Right cardiac atrium (tissue), 5 donors: ENCODE measurements at regions not wholly inside any gene's neighbourhood (a gene's known extent, or its start where the extent isn't known, plus 50 kb on each side); places are given as distances from the start of the nearest gene placed in this dataset.

ENCODE experiments used
- ATAC-seq, 2 donors: fragments of 200-7000 bp; cut with Tn5 transposase; one replicate each; pipeline versions ENCODE4 v1.8.0 to v1.9.1; 2020; ENCODE audit warnings: moderate library complexity in 2 of 2, mild to moderate bottlenecking in 1 of 2
- DNase-seq, 3 donors: peaks; one replicate each; pipeline ENCODE4 v3.0.0-alpha.2; 2020
- H3K27ac ChIP-seq: one replicate; pipeline ENCODE4 v1.5.1; 2013; ENCODE audit warnings: mild to moderate bottlenecking, low read length, control low read depth, moderate library complexity
- H3K27me3 ChIP-seq: one replicate; pipeline ENCODE4 v1.6.1; 2013; ENCODE audit not compliant: control insufficient read depth, insufficient read depth
- H3K4me1 ChIP-seq: one replicate; pipeline ENCODE4 v1.6.1; 2013; ENCODE audit warnings: low read length; ENCODE audit not compliant: control insufficient read depth, insufficient read depth
- H3K4me3 ChIP-seq: one replicate; pipeline ENCODE4 v1.5.1; 2013; ENCODE audit warnings: low read length, control low read depth
- H3K9me3 ChIP-seq: one replicate; pipeline ENCODE4 v1.6.1; 2013; ENCODE audit warnings: low read length; ENCODE audit not compliant: control insufficient read depth
- WGBS: extraction: QIAGEN DNeasy Blood & Tissue Kit; methylation state at CpG from one replicate; pipeline ENCODE4 v1.1.7; 2013; 5-methylcytosine and 5-hydroxymethylcytosine counted together
- intact Hi-C, 4 donors: fragments of 100-400 bp; cut with DNase I; formaldehyde crosslinking; loops; one replicate each; pipeline versions ENCODE4 v1.11.0 to v1.14.0; 2022 to 2023
- donor health status: healthy with polysubstance abuse.
- donor health status: DM: no; HTN: yes; CAD: no.
- donor health status: DM: no; HTN: no; CAD: no.
- donor health status: DM: no; HTN: yes; CAD: no; lungs with severe emphysema.
- donor health status: DM: yes; HTN: yes; CAD: no.

GRCh38 chr11:16421826-16422225 is 65.5 kb upstream of the SOX6 start:
- intact Hi-C loops = no loop called here
- no peak for DNase-seq
- H3K27ac ChIP-seq = no peak overlapping the region
- H3K9me3 ChIP-seq = no peaks in the 10 kb centered on the region
- WGBS = 86% methylated on average over 2 of the region's 2 CpGs
- no peaks in the 10 kb centered on the region for H3K27me3 ChIP-seq
- peaks cover 3% of the 10 kb centered on the region for H3K4me1 ChIP-seq
- ATAC-seq = no peak
- H3K4me3 ChIP-seq = no peak overlapping the region

DNA sequence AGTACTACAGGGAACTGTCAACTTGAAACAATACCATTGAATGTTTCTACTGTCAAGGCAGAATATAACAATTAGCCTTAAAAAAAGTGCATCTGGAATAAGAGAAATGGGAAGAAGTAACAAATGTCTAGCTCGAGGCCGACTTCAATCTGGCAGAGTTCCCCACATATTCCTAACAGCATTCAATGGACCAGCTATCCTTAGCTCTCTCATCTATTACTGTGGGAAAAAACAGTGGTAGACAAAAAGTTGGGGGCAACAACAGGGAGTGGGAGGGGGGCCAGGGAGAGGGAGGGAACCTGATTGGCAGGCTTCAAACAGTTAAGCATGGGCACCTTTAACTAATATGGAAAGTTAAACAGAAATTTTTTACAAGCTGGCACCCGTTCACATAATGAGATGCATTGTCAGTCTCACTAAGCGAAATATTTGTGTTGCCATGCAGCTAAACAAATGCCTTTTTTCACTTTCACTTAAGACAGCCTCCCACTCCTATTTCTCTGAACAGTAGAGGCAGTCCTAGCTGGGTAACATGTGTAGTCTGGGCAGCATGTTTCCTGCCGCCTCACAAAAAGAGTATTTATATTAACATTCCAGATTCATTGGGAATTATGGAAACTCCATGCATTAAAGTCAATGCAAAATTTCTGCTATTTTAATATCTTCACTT is 62.2 kb upstream of the SOX6 start:
- Histone ChIP-seq H3K4me3 (no peak overlapping the region), H3K4me1 (peaks cover 3% of the 10 kb centered on the region), H3K27ac (no peak overlapping the region), H3K9me3 (no peaks in the 10 kb centered on the region), H3K27me3 (no peaks in the 10 kb centered on the region)
- 67% methylated on average over 5 of the region's 5 CpGs for WGBS
- ATAC-seq (no peak), DNase-seq (no peak)
- intact Hi-C loops = no loop called here

DNA sequence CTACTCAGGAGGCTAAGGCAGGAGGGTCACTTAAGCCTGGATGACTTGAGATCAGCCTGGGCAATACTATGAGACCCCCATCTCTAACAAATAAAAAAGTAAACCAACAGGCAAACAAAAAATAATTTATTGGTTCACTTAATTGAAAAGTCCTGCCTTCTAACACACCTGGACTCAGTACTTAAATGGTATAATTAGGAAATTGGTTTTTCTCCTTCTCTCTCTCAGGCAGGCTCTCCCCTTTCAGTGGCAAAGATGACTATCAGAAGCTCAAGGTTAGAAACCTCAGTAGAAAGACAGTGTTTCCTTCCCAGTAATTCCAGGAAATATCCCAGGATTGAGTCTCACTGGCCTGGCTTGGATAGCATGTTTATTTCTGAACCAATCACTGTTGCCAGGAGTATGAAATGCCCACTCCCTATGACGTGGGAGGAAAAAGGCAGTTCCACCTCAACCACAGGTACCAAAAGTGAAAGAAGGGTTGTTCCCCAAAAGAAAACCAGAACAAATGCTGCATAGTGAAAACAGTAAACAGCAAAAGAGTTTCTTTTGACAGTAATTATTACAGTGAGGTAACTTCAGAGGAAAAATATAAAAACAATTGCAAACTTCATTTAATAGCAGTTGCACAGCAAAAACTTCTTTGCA is 56.3 kb upstream of the SOX6 start:
- Histone ChIP-seq H3K4me1 (peaks cover 3% of the 10 kb centered on the region), H3K9me3 (no peaks in the 10 kb centered on the region), H3K4me3 (no peak overlapping the region), H3K27ac (no peak overlapping the region), H3K27me3 (no peaks in the 10 kb centered on the region)
- no peak for DNase-seq
- no peak for ATAC-seq
- WGBS = 51% methylated on average over 1 of the region's 1 CpG
- intact Hi-C loops = no loop called here

DNA sequence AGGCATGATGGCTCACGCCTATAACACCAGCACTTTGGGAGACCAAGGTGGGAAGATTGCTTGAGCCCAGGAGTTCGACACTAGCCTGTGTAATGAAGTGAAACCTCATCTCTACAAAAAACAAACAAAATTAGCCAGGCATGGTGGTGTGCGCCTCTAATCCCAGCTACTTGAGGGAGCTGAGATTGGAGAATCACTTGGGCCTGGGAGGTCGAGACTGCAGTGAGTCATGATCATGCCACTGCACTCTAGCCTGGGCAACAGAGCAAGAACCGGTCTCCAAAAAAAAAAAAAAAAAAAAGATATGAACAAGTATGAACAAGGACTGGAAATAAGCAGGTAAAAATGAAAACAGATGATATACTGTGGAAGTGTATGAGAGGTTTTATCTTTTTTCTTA is 54.1 kb upstream of the SOX6 start:
- Histone ChIP-seq H3K27me3 (no peaks in the 10 kb centered on the region), H3K4me3 (no peak overlapping the region), H3K4me1 (no peaks in the 10 kb centered on the region), H3K27ac (no peak overlapping the region), H3K9me3 (no peaks in the 10 kb centered on the region)
- ATAC-seq (no peak), DNase-seq (no peak)
- intact Hi-C loops = no loop called here
- 93% methylated on average over 5 of the region's 5 CpGs for WGBS

GRCh38 chr11:16408619-16409018 is 52.3 kb upstream of the SOX6 start:
- ATAC-seq = no peak
- Histone ChIP-seq H3K4me3 (no peak overlapping the region), H3K9me3 (no peaks in the 10 kb centered on the region), H3K27ac (no peak overlapping the region), H3K27me3 (no peaks in the 10 kb centered on the region), H3K4me1 (no peaks in the 10 kb centered on the region)
- intact Hi-C loops = no loop called here
- 75% methylated on average over 1 of the region's 1 CpG for WGBS
- no peak for DNase-seq

DNA sequence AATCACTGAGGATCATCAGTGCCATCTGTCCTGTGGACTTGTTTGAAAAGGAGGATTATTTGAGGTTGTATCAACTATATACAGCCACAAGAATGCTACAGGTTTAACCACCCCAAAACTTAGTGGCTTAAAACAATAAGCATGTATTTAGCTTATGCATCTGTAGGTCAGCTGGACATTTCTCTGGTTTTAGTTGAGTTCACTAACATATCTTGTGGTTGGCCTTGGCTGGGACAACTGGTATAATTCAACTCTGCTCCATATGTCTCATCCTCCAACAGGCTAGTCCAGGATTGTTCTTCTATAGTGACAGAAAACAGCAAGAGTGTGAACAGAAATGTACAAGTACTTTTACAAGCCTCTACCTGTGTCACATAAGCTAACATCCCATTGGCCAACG is 49.9 kb upstream of the SOX6 start:
- intact Hi-C loops = no loop called here
- DNase-seq (no peak), ATAC-seq (no peak)
- H3K27ac ChIP-seq = no peak overlapping the region
- no peaks in the 10 kb centered on the region for H3K9me3 ChIP-seq
- peaks cover 1% of the 10 kb centered on the region for H3K4me1 ChIP-seq
- WGBS = 96% methylated on average over 1 of the region's 1 CpG
- no peak overlapping the region for H3K4me3 ChIP-seq
- H3K27me3 ChIP-seq = no peaks in the 10 kb centered on the region
